ENCODE measurements at regions not wholly inside any gene's neighbourhood (a gene's known extent, or its start where the extent isn't known, plus 50 kb on each side); places are given as distances from the start of the nearest gene placed in this dataset.
"Not testable (repeated sequence)": the region's sequence is repeated elsewhere in the genome, so short reads cannot be mapped to it uniquely, and the experiment has no call there.

GRCh38 chr4:117164338-117164737, 79.0 kb upstream of the TRAM1L1 start:
- DNase-seq (ENCODE audit: extremely low spot score): no peak
- TF ChIP-seq, protein P1, sequence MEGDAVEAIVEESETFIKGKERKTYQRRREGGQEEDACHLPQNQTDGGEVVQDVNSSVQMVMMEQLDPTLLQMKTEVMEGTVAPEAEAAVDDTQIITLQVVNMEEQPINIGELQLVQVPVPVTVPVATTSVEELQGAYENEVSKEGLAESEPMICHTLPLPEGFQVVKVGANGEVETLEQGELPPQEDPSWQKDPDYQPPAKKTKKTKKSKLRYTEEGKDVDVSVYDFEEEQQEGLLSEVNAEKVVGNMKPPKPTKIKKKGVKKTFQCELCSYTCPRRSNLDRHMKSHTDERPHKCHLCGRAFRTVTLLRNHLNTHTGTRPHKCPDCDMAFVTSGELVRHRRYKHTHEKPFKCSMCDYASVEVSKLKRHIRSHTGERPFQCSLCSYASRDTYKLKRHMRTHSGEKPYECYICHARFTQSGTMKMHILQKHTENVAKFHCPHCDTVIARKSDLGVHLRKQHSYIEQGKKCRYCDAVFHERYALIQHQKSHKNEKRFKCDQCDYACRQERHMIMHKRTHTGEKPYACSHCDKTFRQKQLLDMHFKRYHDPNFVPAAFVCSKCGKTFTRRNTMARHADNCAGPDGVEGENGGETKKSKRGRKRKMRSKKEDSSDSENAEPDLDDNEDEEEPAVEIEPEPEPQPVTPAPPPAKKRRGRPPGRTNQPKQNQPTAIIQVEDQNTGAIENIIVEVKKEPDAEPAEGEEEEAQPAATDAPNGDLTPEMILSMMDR (IDR thresholded peaks at IDR 0.05; ENCODE audit: control extremely low read depth, extremely low read depth, low read depth, missing control alignments): no peak
- POLR2A ChIA-PET: no interaction called here
- CTCF ChIA-PET: no interaction called here

DNA sequence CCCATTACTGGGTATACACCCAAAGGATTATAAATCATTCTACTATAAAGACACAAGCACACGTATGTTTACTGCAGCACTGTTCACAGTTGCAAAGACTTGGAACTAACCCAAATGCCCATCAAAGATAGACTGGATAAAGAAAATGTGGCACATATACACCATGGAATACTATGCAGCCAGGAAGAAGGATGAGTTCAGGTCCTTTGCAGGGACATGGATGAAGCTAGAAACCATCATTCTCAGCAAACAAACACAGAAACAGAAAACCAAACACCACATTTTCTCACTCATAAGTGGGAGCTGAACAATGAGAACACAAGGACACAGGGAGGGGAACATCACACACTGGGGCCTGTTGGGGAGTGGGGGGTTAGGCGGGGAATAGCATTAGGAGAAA, 90.0 kb upstream of the TRAM1L1 start:
- DNase-seq (ENCODE audit: extremely low spot score); POLR2A ChIA-PET: not testable (repeated sequence)
- CTCF ChIA-PET: interaction anchor here (1.3 kb wide), 1 partner anchor 10 kb away, joined by 5 read pairs; no protein-coding TSS in a partner anchor

DNA sequence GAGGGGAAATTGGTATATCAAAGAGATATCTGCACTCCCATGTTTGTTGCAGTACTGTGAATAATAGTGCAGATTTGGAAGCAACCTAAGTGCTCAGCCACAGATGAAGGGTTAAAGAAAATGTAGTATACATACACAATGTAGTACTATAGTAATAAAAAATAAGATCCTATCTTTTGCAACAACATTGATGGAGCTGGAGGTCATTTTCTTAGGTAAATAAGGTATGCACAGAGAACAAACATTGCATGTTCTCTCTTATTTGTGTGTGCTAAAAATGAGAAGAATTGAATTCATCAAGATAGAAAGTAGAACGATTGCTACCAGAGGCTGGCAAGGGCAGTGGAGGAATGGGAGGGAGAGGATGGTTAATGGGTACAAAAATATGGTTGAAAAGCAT, 117.9 kb upstream of the TRAM1L1 start:
- POLR2A ChIA-PET: no interaction called here
- CTCF ChIA-PET: no interaction called here
- DNase-seq (ENCODE audit: extremely low spot score): no peak
- TF ChIP-seq, protein P1 (IDR thresholded peaks at IDR 0.05; ENCODE audit: control extremely low read depth, extremely low read depth, low read depth, missing control alignments): no peak

DNA sequence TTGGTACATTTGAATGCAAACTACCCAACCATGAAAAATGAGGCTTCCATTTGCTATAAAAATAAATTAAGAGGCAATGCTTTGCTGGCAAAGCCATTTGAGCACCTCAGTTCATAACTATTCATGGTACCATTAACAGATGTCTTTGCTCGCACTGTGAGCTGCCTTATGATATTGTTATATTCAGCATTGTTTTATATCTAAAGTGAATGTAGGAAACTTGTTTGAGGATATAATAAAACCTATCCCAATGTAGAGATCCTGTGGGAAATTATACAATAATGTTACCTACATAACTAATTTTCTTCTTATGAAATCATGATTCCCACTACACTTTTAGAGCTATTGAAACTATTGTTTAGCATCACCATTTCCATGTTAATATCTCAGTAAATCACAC, 125.2 kb upstream of the TRAM1L1 start:
- POLR2A ChIA-PET: no interaction called here
- TF ChIP-seq, protein P1 (IDR thresholded peaks at IDR 0.05; ENCODE audit: control extremely low read depth, extremely low read depth, low read depth, missing control alignments): no peak
- CTCF ChIA-PET: interaction anchor here (0.8 kb wide), 1 partner anchor 123 kb away, joined by 3 read pairs; no protein-coding TSS in a partner anchor
- no peak for DNase-seq (ENCODE audit: extremely low spot score)

DNA sequence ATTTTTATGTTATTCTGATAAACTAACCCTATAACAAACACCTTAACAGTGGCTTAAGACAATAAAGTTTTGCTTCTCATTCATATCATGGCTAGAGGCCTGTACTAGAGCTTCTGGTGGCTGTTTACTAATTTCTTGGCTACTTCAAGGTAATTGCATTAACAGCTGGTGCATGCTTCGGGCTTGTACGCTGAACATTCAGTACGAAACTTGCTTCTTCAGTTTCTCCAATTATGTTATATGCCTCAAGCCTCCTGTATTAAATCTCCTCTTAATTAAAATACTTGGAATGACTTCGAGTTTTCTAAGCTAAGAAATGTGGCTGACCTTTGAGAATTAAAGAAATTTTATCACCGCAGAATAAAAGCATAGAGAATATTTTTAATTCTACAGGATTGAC, 138.9 kb upstream of the TRAM1L1 start:
- CTCF ChIA-PET: no interaction called here
- POLR2A ChIA-PET: no interaction called here
- no peak for DNase-seq (ENCODE audit: extremely low spot score)
- TF ChIP-seq, protein P1 (IDR thresholded peaks at IDR 0.05; ENCODE audit: control extremely low read depth, extremely low read depth, low read depth, missing control alignments): no peak

GRCh38 chr4:117225471-117225870, 140.1 kb upstream of the TRAM1L1 start:
- CTCF ChIA-PET: interaction anchor here (1.0 kb wide), 1 partner anchor 16 kb away, joined by 3 read pairs; no protein-coding TSS in a partner anchor
- POLR2A ChIA-PET: no interaction called here
- no peak for DNase-seq (ENCODE audit: extremely low spot score)
- TF ChIP-seq, protein P1 (IDR thresholded peaks at IDR 0.05; ENCODE audit: control extremely low read depth, extremely low read depth, low read depth, missing control alignments): no peak

DNA sequence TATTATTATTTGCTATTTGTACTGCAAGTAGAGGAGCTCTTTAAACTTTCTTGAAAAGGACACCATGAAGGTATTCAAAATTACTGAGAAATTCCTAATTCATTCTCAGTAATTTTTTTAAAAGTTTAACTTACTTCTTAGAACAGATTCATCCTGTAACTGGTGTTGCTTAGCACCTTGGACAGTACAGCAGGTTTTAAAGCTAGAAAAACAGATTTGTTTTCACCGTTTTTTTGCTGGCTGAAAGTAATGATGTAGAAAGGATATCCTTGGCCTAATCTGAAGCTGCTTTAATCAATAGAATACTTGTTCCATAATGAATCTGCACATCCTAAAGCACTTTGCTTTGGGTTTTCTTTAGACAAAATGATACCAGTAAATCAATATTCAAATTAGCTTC, 142.5 kb upstream of the TRAM1L1 start:
- POLR2A ChIA-PET: no interaction called here
- TF ChIP-seq, protein P1 (IDR thresholded peaks at IDR 0.05; ENCODE audit: control extremely low read depth, extremely low read depth, low read depth, missing control alignments): no peak
- no peak for DNase-seq (ENCODE audit: extremely low spot score)
- CTCF ChIA-PET: interaction anchor here (1.3 kb wide), 1 partner anchor 8 kb away, joined by 3 read pairs; no protein-coding TSS in a partner anchor

Data from GM10248 (cell line).